A549 (cell line): ENCODE measurements at regions not wholly inside any gene's neighbourhood (a gene's known extent, or its start where the extent isn't known, plus 50 kb on each side); places are given as distances from the start of the nearest gene placed in this dataset.
A peak's percentile ranks its signal among the peaks of the same experiment; 100 is the strongest.

Experiments used
- ATAC-seq, 2 experiments: fragments of 200-7000 bp in 1 of 2; fragments of >200 bp in 1 of 2; cut with Nextera tagmentation in 1 of 2; cut with Tn5 transposase in 1 of 2; 3 replicates each; pipeline versions ENCODE4 v1.8.0 to v1.9.1; 2018 to 2020; ENCODE audit warnings: mild to moderate bottlenecking in 1 of 2, moderate library complexity in 1 of 2
- CTCF ChIA-PET: fragments of 300-600 bp; sonication (Branson Sonifier 250); formaldehyde crosslinking; extraction: SDS; loops from one replicate; lab custom pipeline; 2021; ENCODE audit warnings: antibody characterized with exemption, inconsistent platforms; lab: Yijun Ruan, JAX
- POLR2A ChIA-PET: fragments of 350-600 bp; formaldehyde crosslinking; extraction: SDS; loops from one replicate; lab custom pipeline; 2021; ENCODE audit warnings: antibody characterized with exemption, inconsistent platforms; lab: Yijun Ruan, JAX
- DNase-seq, 2 experiments: peaks; one replicate each; pipeline versions ENCODE4 v3.0.0 to v3.0.0-alpha.2; 2011 to 2016; ENCODE audit warnings: low read depth in 1 of 2, low spot score in 1 of 2
- FAIRE-seq: peaks from 2 replicates; lab custom pipeline; 2011; peaks lifted over from hg19 to GRCh38; lab: Jason Lieb, UNC
- H3K27ac ChIP-seq, 2 experiments: fragments of >200 bp; sonication (Bioruptor Twin); formaldehyde crosslinking; 3 replicates each; pipeline ENCODE4 v1.5.1; 2016 to 2017
- H3K4me1 ChIP-seq: fragments of >200 bp; sonication (Bioruptor Twin); formaldehyde crosslinking; 3 replicates; pipeline ENCODE4 v1.6.1; 2016
- H3K4me2 ChIP-seq: fragments of >200 bp; sonication (Bioruptor Twin); formaldehyde crosslinking; 3 replicates; pipeline ENCODE4 v1.6.1; 2016
- H3K4me3 ChIP-seq: fragments of >200 bp; sonication (Bioruptor Twin); formaldehyde crosslinking; 3 replicates; pipeline ENCODE4 v1.5.1; 2016
- H3K9me3 ChIP-seq: fragments of >200 bp; sonication (Bioruptor Twin); formaldehyde crosslinking; 3 replicates; pipeline ENCODE4 v1.6.1; 2016
- BCL3 ChIP-seq: fragments of >200 bp; sonication (Bioruptor Twin); formaldehyde crosslinking; IDR thresholded peaks from 3 replicates; pipeline ENCODE4 v1.6.1; 2016
- BHLHE40 ChIP-seq: IDR thresholded peaks from 2 replicates; pipeline ENCODE4 v1.6.1; 2012; ENCODE audit warnings: low read depth, low read length, inconsistent platforms
- CEBPB ChIP-seq, 2 experiments: fragments of >200 bp in 1 of 2; sonication (Bioruptor Twin) in 1 of 2; formaldehyde crosslinking in 1 of 2; IDR thresholded peaks; 2 replicates each; pipeline ENCODE4 v1.6.1; 2012 to 2016
- CHD4 ChIP-seq: fragments of 200-600 bp; sonication (generic); IDR thresholded peaks from 2 replicates; pipeline ENCODE4 v1.6.1; 2016; ENCODE audit warnings: antibody characterized with exemption, mild to moderate bottlenecking, borderline replicate concordance
- EHF ChIP-seq: fragments of 250-450 bp; sonication (Bioruptor Pico); IDR thresholded peaks from 2 replicates; pipeline ENCODE4 v1.5.0; 2020; ENCODE audit warnings: mild to moderate bottlenecking
- EP300 ChIP-seq, 2 experiments: fragments of >200 bp; sonication (Bioruptor Twin); formaldehyde crosslinking; IDR thresholded peaks; 2 replicates in 1 of 2; 3 replicates in 1 of 2; pipeline ENCODE4 v1.6.1; 2016 to 2017
- FOSL2 ChIP-seq, 2 experiments: fragments of 450-650 bp in 1 of 2; fragments of >200 bp in 1 of 2; sonication (Bioruptor Twin) in 1 of 2; formaldehyde crosslinking; IDR thresholded peaks; 2 replicates each; pipeline versions ENCODE4 v1.5.0 to v1.6.1; 2016 to 2020; ENCODE audit warnings: mild to moderate bottlenecking in 1 of 2, moderate library complexity in 1 of 2
- HDAC2 ChIP-seq: fragments of 200-600 bp; sonication (generic); IDR thresholded peaks from 2 replicates; pipeline ENCODE4 v1.6.1; 2016
- HES2 ChIP-seq: fragments of >200 bp; sonication (Bioruptor Twin); formaldehyde crosslinking; IDR thresholded peaks from 2 replicates; pipeline ENCODE4 v1.6.1; 2016
- HMGXB4 ChIP-seq: fragments of 250-450 bp; sonication (Bioruptor Pico); IDR thresholded peaks from 2 replicates; pipeline ENCODE4 v1.5.0; 2021; ENCODE audit warnings: mild to moderate bottlenecking, moderate library complexity, borderline replicate concordance
- HOXA7 ChIP-seq: fragments of 250-450 bp; sonication (Bioruptor Pico); IDR thresholded peaks from 2 replicates; pipeline ENCODE4 v1.5.0; 2020; ENCODE audit warnings: mild to moderate bottlenecking, moderate library complexity
- JUNB ChIP-seq: fragments of >200 bp; sonication (Bioruptor Twin); formaldehyde crosslinking; IDR thresholded peaks from 2 replicates; pipeline ENCODE4 v1.6.1; 2016
- KDM5A ChIP-seq: fragments of 200-600 bp; sonication (generic); IDR thresholded peaks from 2 replicates; pipeline ENCODE4 v1.6.1; 2016; ENCODE audit warnings: antibody characterized with exemption, mild to moderate bottlenecking
- MAFK ChIP-seq: fragments of 450-650 bp; IDR thresholded peaks from 2 replicates; pipeline ENCODE4 v1.6.1; 2014; ENCODE audit not compliant: partially characterized antibody
- MYC ChIP-seq: IDR thresholded peaks from 2 replicates; pipeline ENCODE4 v1.6.1; 2012; ENCODE audit warnings: mild to moderate bottlenecking, inconsistent platforms, low read length, improper control_type of control experiment, borderline replicate concordance
- NPAS2 ChIP-seq: fragments of 250-450 bp; sonication (Bioruptor Pico); IDR thresholded peaks from 2 replicates; pipeline ENCODE4 v1.8.0; 2022; ENCODE audit warnings: mild to moderate bottlenecking, moderate library complexity, borderline replicate concordance
- NR3C1 ChIP-seq: fragments of >200 bp; sonication (Bioruptor Twin); formaldehyde crosslinking; IDR thresholded peaks from 3 replicates; pipeline ENCODE4 v1.6.1; 2017
- POLR2AphosphoS2 ChIP-seq: conservative IDR thresholded peaks from 2 replicates; pipeline ENCODE4 v1.6.1; 2012; ENCODE audit warnings: low read length, improper control_type of control experiment, inconsistent platforms
- RAD21 ChIP-seq, 2 experiments: fragments of >200 bp in 1 of 2; sonication (Bioruptor Twin) in 1 of 2; formaldehyde crosslinking in 1 of 2; IDR thresholded peaks in 1 of 2; conservative IDR thresholded peaks in 1 of 2; 2 replicates in 1 of 2; 3 replicates in 1 of 2; pipeline ENCODE4 v1.6.1; 2012 to 2018; ENCODE audit warnings: inconsistent platforms in 1 of 2
- RFX5 ChIP-seq: fragments of 450-650 bp; IDR thresholded peaks from 2 replicates; pipeline ENCODE4 v1.7.1; 2014; ENCODE audit warnings: antibody characterized with exemption, mild to moderate bottlenecking, moderate library complexity
- RNF2 ChIP-seq: fragments of 200-600 bp; sonication (generic); IDR thresholded peaks from 2 replicates; pipeline ENCODE4 v1.6.1; 2016; ENCODE audit warnings: low read depth, mild to moderate bottlenecking, antibody characterized with exemption, moderate library complexity, borderline replicate concordance
- SREBF2 ChIP-seq: fragments of 450-650 bp; IDR thresholded peaks from 2 replicates; pipeline ENCODE4 v1.6.1; 2014; ENCODE audit warnings: mild to moderate bottlenecking, moderate library complexity
- TFCP2L1 ChIP-seq: fragments of 250-450 bp; sonication (Bioruptor Pico); IDR thresholded peaks from 2 replicates; pipeline ENCODE4 v1.5.0; 2021; ENCODE audit warnings: mild to moderate bottlenecking
- ZSCAN20 ChIP-seq: fragments of 250-450 bp; sonication (Bioruptor Pico); IDR thresholded peaks from 2 replicates; pipeline ENCODE4 v1.8.0; 2022; ENCODE audit warnings: mild to moderate bottlenecking, moderate library complexity
- WGBS: methylation state at CpG from one replicate; pipeline ENCODE4 v1.1.6; 2017; ENCODE audit errors: missing lambda C conversion rate; 5-methylcytosine and 5-hydroxymethylcytosine counted together

GRCh38 chr5:159824188-159825161 is 91.8 kb upstream of the ADRA1B start:
- peak overlapping the region; percentile 59 for H3K4me2 ChIP-seq
- FAIRE-seq = peak; percentile 96

GRCh38 chr5:159825551-159826051 is 90.7 kb upstream of the ADRA1B start:
- ChIA-PET POLR2A (no interaction called here), CTCF (interaction anchor here (1.6 kb wide), 1 partner anchor 11 kb away, joined by 4 read pairs; no protein-coding TSS in a partner anchor)
- Histone ChIP-seq H3K4me2 (peak overlapping the region; percentile 59), H3K4me3 (no peak overlapping the region), H3K27ac (peak overlapping the region; percentile 81 to 88), H3K4me1 (peaks cover 38% of the 10 kb centered on the region), H3K9me3 (no peaks in the 10 kb centered on the region)
- peak; percentile 16 to 36; a peak in 2 of 6 replicates for ATAC-seq
- 20% methylated on average over 3 of the region's 3 CpGs for WGBS
- DNase-seq = peak in 1 of 2 experiments; percentile 44
- TF ChIP-seq BHLHE40 = no peak
- TF ChIP-seq NPAS2 (CRISPR knock-in tag) = no peak
- no peak for TF ChIP-seq CHD4
- TF ChIP-seq HES2 = no peak
- TF ChIP-seq KDM5A = no peak
- no peak for TF ChIP-seq EP300 (IDR thresholded peaks at IDR 0.05)
- TF ChIP-seq SREBF2 = no peak
- no peak for TF ChIP-seq BCL3
- TF ChIP-seq MYC = no peak
- no peak for TF ChIP-seq MAFK
- TF ChIP-seq HMGXB4 = no peak
- TF ChIP-seq POLR2AphosphoS2 = no peak
- no peak for TF ChIP-seq EHF (CRISPR knock-in tag)
- no peak for TF ChIP-seq HOXA7 (CRISPR knock-in tag)
- TF ChIP-seq CEBPB (IDR thresholded peaks at IDR 0.05) = no peak
- no peak for TF ChIP-seq RAD21 (conservative IDR thresholded peaks at IDR 0.05 in 1 of 2, IDR thresholded peaks at IDR 0.05 in 1 of 2)
- TF ChIP-seq ZSCAN20 (CRISPR knock-in tag) = no peak
- TF ChIP-seq NR3C1 = no peak
- FAIRE-seq = no peak

More at GRCh38 chr5:159824188-159825161, 91.8 kb upstream of the ADRA1B start:
- TF ChIP-seq RFX5 = no peak
- no peak for TF ChIP-seq HDAC2
- no peak for TF ChIP-seq RNF2
- TF ChIP-seq JUNB = peak; percentile 28; the same call in 1 of the 2 replicates
- TF ChIP-seq TFCP2L1 = no peak
- no peak for TF ChIP-seq FOSL2 (IDR thresholded peaks at IDR 0.05)
- peak; percentile 16 for TF ChIP-seq FOSL2 (CRISPR knock-in tag; IDR thresholded peaks at IDR 0.05)
- TF ChIP-seq, all 56 proteins: peak for 2
- ChIA-PET CTCF (no interaction called here), POLR2A (no interaction called here)
- no peak for DNase-seq
- Histone ChIP-seq H3K4me3 (no peak overlapping the region), H3K27ac (peak overlapping the region; percentile 81 to 88), H3K4me1 (peaks cover 49% of the 10 kb centered on the region), H3K9me3 (no peaks in the 10 kb centered on the region)
- ATAC-seq = no peak
- WGBS = 37% methylated on average over 6 of the region's 6 CpGs
